ENCODE measurements at regions not wholly inside any gene's neighbourhood (a gene's known extent, or its start where the extent isn't known, plus 50 kb on each side); places are given as distances from the start of the nearest gene placed in this dataset.
A peak's percentile ranks its signal among the peaks of the same experiment; 100 is the strongest.

DNA sequence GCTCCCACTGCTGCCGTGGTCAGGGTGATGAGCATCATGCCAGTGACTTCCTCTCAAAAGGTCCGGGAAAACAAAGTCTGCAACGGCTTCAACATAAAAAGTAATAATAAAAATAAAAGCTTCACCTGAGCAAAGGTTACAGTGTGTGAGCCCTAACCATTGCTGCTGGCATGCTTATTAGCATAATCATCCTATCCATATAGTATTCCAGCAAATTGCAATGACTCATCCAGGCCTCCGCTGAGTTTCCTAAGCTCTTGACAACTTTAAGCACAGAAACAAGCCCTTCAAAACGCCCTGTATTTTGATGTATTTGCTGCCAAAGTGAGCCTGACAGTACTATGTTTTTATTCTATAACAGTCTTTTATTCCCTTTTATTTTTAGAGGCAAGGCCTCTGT is 100.5 kb downstream of the AASDH start:
- no peak for DNase-seq (ENCODE audit: low read depth in 1 of 2, low spot score in 1 of 2)

DNA sequence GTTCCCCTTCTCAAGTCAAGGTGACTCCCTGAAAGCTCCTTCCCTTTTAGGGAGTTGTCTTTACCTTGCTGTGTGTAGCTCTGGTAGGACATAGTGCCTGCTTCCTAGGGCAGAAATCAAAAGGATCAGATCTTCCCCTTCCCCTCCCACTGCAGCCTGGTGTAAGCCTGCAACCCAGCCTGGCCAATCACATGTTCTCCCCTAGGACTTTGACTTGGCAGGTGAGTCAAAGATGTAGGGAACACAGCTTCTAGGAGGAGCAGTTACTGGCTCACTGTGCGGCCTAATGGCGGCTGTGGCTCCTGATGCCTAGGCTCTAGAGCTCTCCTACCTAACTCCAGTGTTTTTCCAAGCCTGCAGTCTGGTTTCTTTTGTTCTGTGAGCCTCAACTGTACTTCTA is 103.9 kb downstream of the AASDH start:
- no peak for DNase-seq (ENCODE audit: low read depth in 1 of 2, low spot score in 1 of 2)

GRCh38 chr4:56282004-56282403 is 105.3 kb downstream of the AASDH start:
- no peak for DNase-seq (ENCODE audit: low read depth in 1 of 2, low spot score in 1 of 2)

DNA sequence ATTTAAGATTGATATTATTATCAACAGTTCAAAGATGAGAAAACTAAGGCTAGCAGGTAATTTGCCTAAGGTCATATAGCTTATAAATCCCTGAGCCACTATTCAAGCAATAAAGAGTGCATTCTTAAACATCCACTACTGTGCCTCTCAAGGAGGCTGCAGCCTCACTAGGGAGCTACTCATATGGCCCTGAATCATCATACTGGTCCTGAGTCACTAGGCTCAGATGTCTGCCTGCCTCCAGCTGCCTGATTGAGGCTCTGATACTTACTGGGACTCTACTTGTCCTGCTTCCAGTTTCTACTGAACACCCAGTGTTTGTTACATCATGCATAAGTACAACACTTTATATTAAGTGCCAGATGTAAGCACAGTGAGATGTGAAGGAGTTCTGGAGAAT is 110.7 kb downstream of the AASDH start:
- DNase-seq (ENCODE audit: low read depth in 1 of 2, low spot score in 1 of 2) = no peak

- no peak for DNase-seq (ENCODE audit: low read depth in 1 of 2, low spot score in 1 of 2)
These were observed 113.9 kb downstream of the AASDH start for GRCh38 chr4:56273391-56273790.

DNA sequence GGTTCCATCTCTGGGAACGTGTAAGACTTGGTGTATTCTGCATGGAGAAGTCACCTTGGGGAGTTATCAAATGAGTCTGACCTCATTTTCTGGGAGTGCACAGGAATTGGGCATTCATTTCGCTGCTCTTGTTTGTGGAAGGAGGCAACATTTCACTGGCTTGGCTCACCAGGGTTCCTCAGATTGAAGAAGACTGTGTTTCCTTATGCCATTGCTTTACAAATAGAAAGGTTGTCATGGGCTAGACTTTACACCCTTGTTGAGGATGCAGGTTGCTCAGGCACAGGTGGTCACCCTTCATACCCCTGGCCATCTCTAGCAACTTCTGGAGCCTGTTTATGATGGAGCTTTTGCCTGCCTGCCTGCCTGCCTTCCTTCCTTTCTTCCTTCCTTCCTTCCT is 114.4 kb downstream of the AASDH start:
- no peak for DNase-seq (ENCODE audit: low read depth in 1 of 2, low spot score in 1 of 2)

- DNase-seq (ENCODE audit: low read depth in 1 of 2, low spot score in 1 of 2) = no peak
These were observed 115.3 kb downstream of the AASDH start for GRCh38 chr4:56272003-56272402.

GRCh38 chr4:56271131-56271530 is 116.2 kb downstream of the AASDH start:
- no peak for DNase-seq (ENCODE audit: low read depth in 1 of 2, low spot score in 1 of 2)

GRCh38 chr4:56267558-56267957 is 119.7 kb downstream of the AASDH start:
- no peak for DNase-seq (ENCODE audit: low read depth in 1 of 2, low spot score in 1 of 2)

- DNase-seq (ENCODE audit: low read depth in 1 of 2, low spot score in 1 of 2) = no peak
These were observed 122.4 kb downstream of the AASDH start for GRCh38 chr4:56264873-56265272.

- DNase-seq (ENCODE audit: low read depth in 1 of 2, low spot score in 1 of 2) = peak in 1 of 2 donors; percentile 4
These were observed 126.3 kb downstream of the AASDH start for GRCh38 chr4:56261027-56261426.

- DNase-seq (ENCODE audit: low read depth in 1 of 2, low spot score in 1 of 2) = no peak
These were observed 127.0 kb downstream of the AASDH start for GRCh38 chr4:56260320-56260719.

- DNase-seq (ENCODE audit: low read depth in 1 of 2, low spot score in 1 of 2) = no peak
These were observed 127.6 kb downstream of the AASDH start for GRCh38 chr4:56259655-56260054.

GRCh38 chr4:56255820-56256219 is 131.5 kb downstream of the AASDH start:
- DNase-seq (ENCODE audit: low read depth in 1 of 2, low spot score in 1 of 2) = no peak

DNA sequence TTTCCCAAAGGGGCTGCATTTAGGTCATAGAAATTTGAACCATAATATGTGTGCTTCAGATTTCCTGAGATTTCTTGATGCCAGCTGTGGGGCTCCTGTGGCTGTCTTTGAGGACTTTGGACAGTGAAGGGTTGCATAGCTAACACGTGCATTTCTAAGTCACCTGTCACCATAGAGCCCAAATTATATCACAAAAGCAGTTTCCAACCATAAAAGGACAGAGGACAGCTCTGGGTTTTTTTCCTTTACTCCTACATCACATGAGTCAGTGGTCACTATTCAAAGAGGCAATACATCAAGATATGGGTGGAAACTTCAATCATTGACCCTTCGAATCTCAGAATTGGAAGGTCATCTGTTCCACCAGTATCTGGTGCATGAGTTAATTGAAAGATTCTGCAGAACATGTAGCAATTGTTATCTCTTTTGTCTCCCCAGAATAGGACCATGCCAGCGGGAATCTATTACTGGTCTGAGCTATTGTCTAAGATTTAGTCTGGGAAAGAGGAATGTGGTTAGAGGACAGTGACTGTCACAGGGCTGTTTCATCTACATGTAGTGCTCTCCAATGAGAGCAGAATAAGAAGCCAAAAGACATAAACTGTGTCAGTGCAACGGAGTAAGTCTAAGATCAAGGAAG is 133.5 kb downstream of the AASDH start:
- DNase-seq (ENCODE audit: low read depth in 1 of 2, low spot score in 1 of 2) = no peak

DNA sequence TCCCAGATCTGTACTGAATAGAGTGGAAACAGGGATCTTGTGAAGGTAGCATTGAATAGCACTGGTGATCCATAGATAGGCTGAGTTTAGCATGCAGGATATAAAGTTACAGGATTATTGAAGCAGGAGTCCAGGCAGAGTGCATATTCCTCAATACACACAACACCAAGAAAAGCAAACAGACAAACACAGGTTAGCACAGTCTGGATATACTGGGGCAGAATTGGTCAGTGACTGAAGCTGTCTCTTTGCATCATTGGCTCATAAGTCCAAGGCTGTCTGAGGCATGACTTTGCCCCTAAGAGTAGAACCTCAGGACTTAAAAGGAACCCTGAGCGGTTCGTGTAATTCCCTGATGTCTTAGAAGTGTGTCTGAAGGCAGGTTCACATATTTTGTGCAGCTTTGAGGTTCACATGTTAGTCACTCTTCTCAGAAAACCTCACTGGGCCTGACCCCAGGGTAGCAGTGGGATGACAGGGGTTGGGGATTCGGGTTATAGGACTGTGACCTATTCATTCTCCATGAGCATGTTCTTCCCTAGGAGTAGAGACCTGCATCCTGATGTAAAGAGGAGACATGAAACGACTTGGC is 134.6 kb downstream of the AASDH start:
- DNase-seq (ENCODE audit: low read depth in 1 of 2, low spot score in 1 of 2) = no peak

DNA sequence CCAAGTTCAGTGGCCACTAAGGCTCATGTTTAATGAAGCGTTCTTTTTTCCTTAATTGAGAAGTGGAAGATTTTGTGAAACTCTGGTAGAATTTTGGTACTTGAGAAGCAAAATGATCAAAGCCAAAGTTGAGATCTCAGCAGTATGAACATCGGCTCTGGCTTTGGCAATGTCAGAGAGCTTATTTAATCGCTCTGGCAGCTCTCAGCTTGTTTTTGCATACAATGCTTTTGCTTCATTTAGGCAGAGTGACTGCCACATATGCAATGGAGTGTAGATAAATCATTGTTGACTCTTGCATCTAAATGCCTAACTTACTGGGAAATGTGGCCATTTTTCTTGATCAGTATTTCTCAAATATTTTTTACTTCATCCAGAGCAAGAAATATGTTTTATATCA is 135.7 kb downstream of the AASDH start:
- DNase-seq (ENCODE audit: low read depth in 1 of 2, low spot score in 1 of 2) = no peak

- no peak for DNase-seq (ENCODE audit: low read depth in 1 of 2, low spot score in 1 of 2)
These were observed 136.5 kb downstream of the AASDH start for GRCh38 chr4:56250776-56251175.

DNA sequence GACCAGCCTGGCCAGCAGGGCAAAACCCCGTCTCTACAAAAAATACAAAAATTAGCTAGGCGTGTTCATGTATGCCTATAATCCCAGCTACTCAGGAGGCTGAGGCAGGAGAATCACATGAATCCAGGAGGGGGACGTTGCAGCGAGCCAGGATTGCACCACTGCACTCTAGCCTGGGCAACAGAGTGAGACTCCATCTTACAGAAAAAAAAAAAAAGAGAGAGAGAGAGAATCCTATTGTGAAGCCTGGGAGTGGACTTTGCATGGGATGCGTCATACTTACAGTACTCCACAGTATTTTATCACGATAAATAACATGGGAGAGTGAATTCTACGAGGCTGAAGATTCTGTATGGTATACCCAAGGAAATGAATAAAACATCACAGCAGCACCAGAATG is 139.6 kb downstream of the AASDH start:
- DNase-seq (ENCODE audit: low read depth in 1 of 2, low spot score in 1 of 2) = no peak

- DNase-seq (ENCODE audit: low read depth in 1 of 2, low spot score in 1 of 2) = no peak
These were observed 141.1 kb downstream of the AASDH start for GRCh38 chr4:56246233-56246610.

DNA sequence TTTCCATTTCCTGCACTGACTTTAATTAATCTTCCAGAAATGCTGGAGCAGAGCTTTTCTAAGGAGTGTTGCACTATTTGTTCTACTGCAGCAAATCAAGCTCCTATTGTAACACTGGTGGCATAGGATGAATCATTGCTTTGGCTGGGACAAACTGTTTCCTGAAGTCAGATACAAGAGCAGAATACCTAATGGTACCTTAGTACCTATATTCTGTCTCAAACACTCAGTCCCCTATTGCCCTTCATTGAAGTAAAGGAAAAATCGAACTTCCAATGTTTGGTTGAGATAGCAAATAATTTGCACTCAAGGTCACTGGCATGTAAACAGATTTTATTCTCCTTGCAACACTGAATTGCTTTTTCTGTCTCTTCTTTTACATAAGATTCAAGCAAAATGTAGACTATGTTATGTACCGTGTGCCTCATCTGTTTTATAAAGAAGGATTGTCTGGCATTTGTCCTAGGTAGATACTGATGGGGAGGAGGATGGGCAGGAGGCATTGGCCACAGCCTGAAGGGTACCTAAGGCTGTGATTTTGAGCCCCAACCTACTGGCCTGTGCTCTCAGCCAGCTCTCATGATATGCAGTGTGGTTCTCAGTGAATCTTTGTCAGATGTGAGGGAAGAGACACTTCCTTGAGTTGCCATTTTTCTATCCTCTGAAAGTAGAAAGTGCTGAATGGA is 141.6 kb downstream of the AASDH start:
- DNase-seq (ENCODE audit: low read depth in 1 of 2, low spot score in 1 of 2) = no peak

GRCh38 chr4:56244681-56245080 is 142.6 kb downstream of the AASDH start:
- DNase-seq (ENCODE audit: low read depth in 1 of 2, low spot score in 1 of 2) = no peak

DNA sequence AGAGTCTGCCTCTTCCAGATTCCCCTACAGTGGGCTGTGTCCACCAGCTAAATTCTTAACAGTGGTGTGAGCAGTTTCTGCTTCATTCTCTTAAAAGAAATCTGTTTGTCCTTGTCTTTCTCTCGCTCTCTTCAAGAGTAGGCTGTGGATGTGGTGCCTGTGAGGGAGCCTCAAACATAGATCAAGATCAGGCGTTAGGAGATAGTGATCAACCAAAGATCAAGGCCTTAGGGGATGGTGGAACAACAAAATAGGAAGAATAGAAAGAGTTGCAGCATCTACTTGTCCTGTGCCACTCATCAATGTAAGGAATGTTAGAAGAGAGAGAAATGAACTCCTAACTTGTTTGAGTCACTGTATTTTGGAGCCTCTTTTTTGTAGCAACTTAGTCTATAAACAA is 144.2 kb downstream of the AASDH start:
- DNase-seq (ENCODE audit: low read depth in 1 of 2, low spot score in 1 of 2) = no peak

Measured in activated T-helper 1 cell treated with anti-CD3 and anti-CD28 coated beads, Interleukin-2, amount 50 U/mL, for 16 hours (primary cell).